Stomach (tissue), 8 donors: ENCODE measurements at regions not wholly inside any gene's neighbourhood (a gene's known extent, or its start where the extent isn't known, plus 50 kb on each side); places are given as distances from the start of the nearest gene placed in this dataset.

Experiments used
- DNase-seq, 2 donors: peaks; one replicate each; pipeline versions ENCODE4 v3.0.0 to v3.0.0-alpha.2; 2013 to 2019
- H3K27ac ChIP-seq, 5 donors: fragments of 200-600 bp in 4 of 5; sonication (generic) in 4 of 5; one replicate each; pipeline ENCODE4 v1.5.1; 2013 to 2019; ENCODE audit warnings: mild to moderate bottlenecking in 1 of 5, moderate library complexity in 1 of 5
- H3K27me3 ChIP-seq, 3 donors: fragments of 200-600 bp; sonication (generic); one replicate each; pipeline ENCODE4 v1.5.1; 2017 to 2019; ENCODE audit warnings: mixed run types in 1 of 3
- H3K36me3 ChIP-seq, 4 donors: fragments of 200-600 bp; sonication (generic); 1 replicate in 3 of 4; 2 replicates in 1 of 4; pipeline ENCODE4 v1.5.1; 2016 to 2019
- H3K4me1 ChIP-seq, 4 donors: fragments of 200-600 bp; sonication (generic); one replicate each; pipeline ENCODE4 v1.5.1; 2016 to 2019
- H3K4me3 ChIP-seq, 4 donors: fragments of 200-600 bp; sonication (generic) in 3 of 4; one replicate each; pipeline ENCODE4 v1.5.1; 2016 to 2019; ENCODE audit warnings: mild to moderate bottlenecking in 1 of 4
- H3K9me3 ChIP-seq, 4 donors: fragments of 200-600 bp; sonication (generic); one replicate each; pipeline ENCODE4 v1.5.1; 2016 to 2019
- CTCF ChIP-seq, 7 experiments: fragments of 450-650 bp in 4 of 7; fragments of 200-600 bp in 3 of 7; sonication (generic) in 3 of 7; IDR thresholded peaks; one replicate each; pipeline ENCODE4 v1.5.1; 2016 to 2019; ENCODE audit warnings: antibody characterized with exemption in 7 of 7, control low read depth in 2 of 7, mild to moderate bottlenecking in 1 of 7
- EP300 ChIP-seq: sonication (generic); formaldehyde crosslinking; IDR thresholded peaks from one replicate; pipeline ENCODE4 v1.6.1; 2017; ENCODE audit warnings: antibody characterized with exemption
- POLR2A ChIP-seq, 4 donors: fragments of 450-650 bp; IDR thresholded peaks; one replicate each; pipeline ENCODE4 v1.6.1; 2016; ENCODE audit warnings: antibody characterized with exemption in 4 of 4, control low read depth in 2 of 4, mild to moderate bottlenecking in 1 of 4, moderate library complexity in 1 of 4
- POLR2AphosphoS5 ChIP-seq, 3 donors: sonication (generic); formaldehyde crosslinking; IDR thresholded peaks; one replicate each; pipeline ENCODE4 v1.6.1; 2016; ENCODE audit warnings: antibody characterized with exemption in 3 of 3
- WGBS, 5 donors: extraction: QIAGEN DNeasy Blood & Tissue Kit in 3 of 5; methylation state at CpG; one replicate each; pipeline versions ENCODE4 v1.1.5 to v1.1.7; 2013 to 2018; 5-methylcytosine and 5-hydroxymethylcytosine counted together
- intact Hi-C: fragments of 100-400 bp; cut with DNase I; formaldehyde crosslinking; loops from one replicate; pipeline ENCODE4 v1.15.1; 2023; ENCODE audit warnings: low total_unique reads
- donor health status: healthy with polysubstance abuse.
- donor health status: Bipolar disorder and iron deficiency.
- donor health status: healthy.

- Histone ChIP-seq H3K27ac (no peak overlapping the region), H3K36me3 (no peaks in the 10 kb centered on the region), H3K9me3 (no peaks in the 10 kb centered on the region), H3K4me1 (no peaks in the 10 kb centered on the region), H3K4me3 (no peak overlapping the region), H3K27me3 (no peaks in the 10 kb centered on the region)
- TF ChIP-seq POLR2AphosphoS5 (IDR thresholded peaks at IDR 0.05), result no peak
- TF ChIP-seq EP300, result no peak
- no peak for TF ChIP-seq CTCF (IDR thresholded peaks at IDR 0.05)
- TF ChIP-seq POLR2A (IDR thresholded peaks at IDR 0.05), result no peak
- intact Hi-C loops, result no loop called here
- DNase-seq, result no peak
These were observed 67.6 kb upstream of the TLL1 start for GRCh38 chr4:165805406-165805805.

GRCh38 chr4:165806613-165807012 lies 66.4 kb upstream of the TLL1 start:
- DNase-seq, result no peak
- H3K27ac ChIP-seq, result no peak overlapping the region
- intact Hi-C loops, result no loop called here
- no peaks in the 10 kb centered on the region for H3K4me1 ChIP-seq
- H3K36me3 ChIP-seq, result no peaks in the 10 kb centered on the region
- no peak overlapping the region for H3K4me3 ChIP-seq
- TF ChIP-seq CTCF (IDR thresholded peaks at IDR 0.05) (no peak), POLR2AphosphoS5 (IDR thresholded peaks at IDR 0.05) (no peak), POLR2A (IDR thresholded peaks at IDR 0.05) (no peak), EP300 (no peak)
- no peaks in the 10 kb centered on the region for H3K9me3 ChIP-seq
- H3K27me3 ChIP-seq, result no peaks in the 10 kb centered on the region

- Histone ChIP-seq H3K9me3 (no peaks in the 10 kb centered on the region), H3K27me3 (no peaks in the 10 kb centered on the region), H3K4me1 (peaks cover 0 to 12% (median 0%) of the 10 kb centered on the region in 4 donors), H3K4me3 (no peak overlapping the region), H3K36me3 (no peaks in the 10 kb centered on the region), H3K27ac (no peak overlapping the region)
- DNase-seq, result no peak
- TF ChIP-seq POLR2A (IDR thresholded peaks at IDR 0.05) (no peak), EP300 (no peak), POLR2AphosphoS5 (IDR thresholded peaks at IDR 0.05) (no peak), CTCF (IDR thresholded peaks at IDR 0.05) (no peak)
- WGBS, 5 donors, result 35 to 56% (median 43%) methylated on average over 2 of the region's 2 CpGs
- intact Hi-C loops, result no loop called here
These were observed 62.3 kb upstream of the TLL1 start for GRCh38 chr4:165810726-165811125.

GRCh38 chr4:165813606-165814005 lies 59.4 kb upstream of the TLL1 start:
- no peak for TF ChIP-seq CTCF (IDR thresholded peaks at IDR 0.05)
- no peak for TF ChIP-seq POLR2A (IDR thresholded peaks at IDR 0.05)
- TF ChIP-seq EP300, result no peak
- TF ChIP-seq POLR2AphosphoS5 (IDR thresholded peaks at IDR 0.05), result no peak
- no peaks in the 10 kb centered on the region for H3K27me3 ChIP-seq
- H3K4me3 ChIP-seq, result no peak overlapping the region
- no peaks in the 10 kb centered on the region for H3K9me3 ChIP-seq
- peaks cover 0 to 12% (median 0%) of the 10 kb centered on the region in 4 donors for H3K4me1 ChIP-seq
- intact Hi-C loops, result no loop called here
- H3K27ac ChIP-seq, result no peak overlapping the region
- H3K36me3 ChIP-seq, result no peaks in the 10 kb centered on the region
- no peak for DNase-seq
